PFSK-1 (cell line): ENCODE measurements at regions not wholly inside any gene's neighbourhood (a gene's known extent, or its start where the extent isn't known, plus 50 kb on each side); places are given as distances from the start of the nearest gene placed in this dataset.

Experiments
- FOXP2 ChIP-seq: optimal IDR thresholded peaks from 2 replicates; pipeline ENCODE3; 2011; ENCODE audit warnings: borderline replicate concordance, control low read depth, inconsistent platforms; ENCODE audit not compliant: insufficient read depth; ENCODE audit errors: extremely low read length, extremely low read depth
- POLR2AphosphoS5 ChIP-seq: IDR thresholded peaks from 2 replicates; pipeline ENCODE4 v1.6.1; 2012; ENCODE audit warnings: low read depth, mild to moderate bottlenecking, control low read depth, low read length, moderate library complexity
- SIN3A ChIP-seq: IDR thresholded peaks from 2 replicates; pipeline ENCODE4 v1.6.1; 2012; ENCODE audit warnings: mild to moderate bottlenecking, low read length, moderate library complexity, borderline replicate concordance; ENCODE audit not compliant: insufficient read depth
- TAF1 ChIP-seq: IDR thresholded peaks from 2 replicates; pipeline ENCODE4 v1.6.1; 2012; ENCODE audit warnings: low read length, control low read depth, borderline replicate concordance; ENCODE audit not compliant: insufficient read depth
- TF ChIP-seq, protein P1 (sequence below), 2 experiments: IDR thresholded peaks; 2 replicates each; pipeline versions ENCODE4 v1.6.1 to v1.8.0; 2011 to 2012; ENCODE audit warnings: low read depth in 2 of 2, low read length in 2 of 2, control low read depth in 1 of 2, inconsistent platforms in 1 of 2, mild to moderate bottlenecking in 1 of 2, moderate library complexity in 1 of 2; ENCODE audit not compliant: insufficient read depth in 1 of 2

GRCh38 chr16:86338403-86339115, 171.8 kb upstream of the FOXF1 start:
- TF ChIP-seq FOXP2 (no peak), POLR2AphosphoS5 (no peak), TAF1 (no peak)

GRCh38 chr16:86342161-86342834, 168.0 kb upstream of the FOXF1 start:
- TF ChIP-seq TAF1 (no peak), FOXP2 (no peak), POLR2AphosphoS5 (no peak), SIN3A (no peak)
- TF ChIP-seq, protein P1, sequence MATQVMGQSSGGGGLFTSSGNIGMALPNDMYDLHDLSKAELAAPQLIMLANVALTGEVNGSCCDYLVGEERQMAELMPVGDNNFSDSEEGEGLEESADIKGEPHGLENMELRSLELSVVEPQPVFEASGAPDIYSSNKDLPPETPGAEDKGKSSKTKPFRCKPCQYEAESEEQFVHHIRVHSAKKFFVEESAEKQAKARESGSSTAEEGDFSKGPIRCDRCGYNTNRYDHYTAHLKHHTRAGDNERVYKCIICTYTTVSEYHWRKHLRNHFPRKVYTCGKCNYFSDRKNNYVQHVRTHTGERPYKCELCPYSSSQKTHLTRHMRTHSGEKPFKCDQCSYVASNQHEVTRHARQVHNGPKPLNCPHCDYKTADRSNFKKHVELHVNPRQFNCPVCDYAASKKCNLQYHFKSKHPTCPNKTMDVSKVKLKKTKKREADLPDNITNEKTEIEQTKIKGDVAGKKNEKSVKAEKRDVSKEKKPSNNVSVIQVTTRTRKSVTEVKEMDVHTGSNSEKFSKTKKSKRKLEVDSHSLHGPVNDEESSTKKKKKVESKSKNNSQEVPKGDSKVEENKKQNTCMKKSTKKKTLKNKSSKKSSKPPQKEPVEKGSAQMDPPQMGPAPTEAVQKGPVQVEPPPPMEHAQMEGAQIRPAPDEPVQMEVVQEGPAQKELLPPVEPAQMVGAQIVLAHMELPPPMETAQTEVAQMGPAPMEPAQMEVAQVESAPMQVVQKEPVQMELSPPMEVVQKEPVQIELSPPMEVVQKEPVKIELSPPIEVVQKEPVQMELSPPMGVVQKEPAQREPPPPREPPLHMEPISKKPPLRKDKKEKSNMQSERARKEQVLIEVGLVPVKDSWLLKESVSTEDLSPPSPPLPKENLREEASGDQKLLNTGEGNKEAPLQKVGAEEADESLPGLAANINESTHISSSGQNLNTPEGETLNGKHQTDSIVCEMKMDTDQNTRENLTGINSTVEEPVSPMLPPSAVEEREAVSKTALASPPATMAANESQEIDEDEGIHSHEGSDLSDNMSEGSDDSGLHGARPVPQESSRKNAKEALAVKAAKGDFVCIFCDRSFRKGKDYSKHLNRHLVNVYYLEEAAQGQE (IDR thresholded peaks at IDR 0.05; ENCODE audit: insufficient read depth in 1 of 2, low read depth in 2 of 2, low read length in 2 of 2), result no peak

DNA sequence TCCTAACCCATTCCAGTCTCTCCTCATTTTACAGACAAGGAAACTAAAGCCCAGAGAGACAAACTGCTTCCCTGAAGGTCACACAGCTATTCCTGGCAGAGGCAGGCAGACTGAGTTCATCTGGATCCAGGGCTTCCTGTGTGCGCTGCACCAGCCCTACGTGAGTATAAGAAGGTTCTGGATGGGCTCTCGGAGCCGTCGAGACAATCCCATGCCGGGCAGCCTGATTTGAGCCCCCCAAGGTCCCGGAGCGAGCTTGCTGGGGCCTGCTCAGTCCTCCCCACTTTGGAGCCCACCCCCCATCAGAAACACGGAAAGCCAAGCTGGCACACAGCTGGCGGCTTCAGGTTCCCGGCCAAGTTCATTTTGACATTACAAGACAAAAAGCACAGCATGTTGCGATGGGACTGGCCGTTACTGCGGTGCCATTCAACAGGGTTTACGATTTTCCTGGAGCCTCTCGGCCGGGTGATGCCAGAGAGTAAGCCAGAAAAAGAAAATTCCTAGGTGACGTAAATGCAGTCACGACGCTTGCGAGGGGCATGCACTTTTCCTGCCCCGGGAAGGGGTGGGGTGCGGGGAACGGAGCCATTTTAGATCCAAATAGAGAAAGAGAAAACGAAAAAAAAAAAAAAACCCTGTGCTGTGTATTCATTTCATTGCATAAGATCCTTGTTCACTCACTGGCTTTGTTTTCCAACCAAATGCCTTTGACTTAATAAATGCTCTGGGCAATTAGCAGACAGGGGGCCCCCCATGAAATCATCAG, 167.1 kb upstream of the FOXF1 start:
- TF ChIP-seq, protein P1 (IDR thresholded peaks at IDR 0.05; ENCODE audit: insufficient read depth in 1 of 2, low read depth in 2 of 2, low read length in 2 of 2), result no peak
- no peak for TF ChIP-seq TAF1
- TF ChIP-seq POLR2AphosphoS5, result no peak
- TF ChIP-seq SIN3A, result no peak
- TF ChIP-seq FOXP2, result no peak

- TF ChIP-seq, protein P1 (IDR thresholded peaks at IDR 0.05; ENCODE audit: insufficient read depth in 1 of 2, low read depth in 2 of 2, low read length in 2 of 2), result no peak
- TF ChIP-seq FOXP2, result no peak
- no peak for TF ChIP-seq TAF1
- TF ChIP-seq SIN3A, result no peak
- no peak for TF ChIP-seq POLR2AphosphoS5
Observed at GRCh38 chr16:86343796-86344585, 166.3 kb upstream of the FOXF1 start.

DNA sequence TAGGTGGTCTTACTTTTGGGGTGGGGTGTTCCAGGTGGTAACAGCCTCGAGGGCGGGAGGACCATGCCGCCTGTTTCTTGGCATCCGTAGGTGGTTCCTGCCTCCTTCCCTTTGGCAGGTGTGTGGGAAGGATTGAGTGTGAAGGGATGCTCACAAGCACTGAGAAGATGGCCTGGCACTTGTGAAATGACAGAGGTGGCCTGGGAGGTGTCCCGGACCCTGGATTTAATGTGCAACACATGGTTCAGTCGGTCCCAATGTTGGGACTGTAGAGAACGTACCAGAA, 165.8 kb upstream of the FOXF1 start:
- TF ChIP-seq TAF1 (no peak), POLR2AphosphoS5 (no peak), SIN3A (no peak), FOXP2 (no peak)
- TF ChIP-seq, protein P1 (IDR thresholded peaks at IDR 0.05; ENCODE audit: insufficient read depth in 1 of 2, low read depth in 2 of 2, low read length in 2 of 2), result no peak
